ENCODE measurements at regions not wholly inside any gene's neighbourhood (a gene's known extent, or its start where the extent isn't known, plus 50 kb on each side); places are given as distances from the start of the nearest gene placed in this dataset.

GRCh38 chr2:226575928-226576327, 223.7 kb downstream of the IRS1 start:
- Histone ChIP-seq H3K27ac (no peak overlapping the region), H3K9me3 (no peaks in the 10 kb centered on the region), H3K4me3 (no peak overlapping the region), H3K4me1 (peaks cover 0 to 4% (median 0%) of the 10 kb centered on the region in 9 donors), H3K27me3 (no peaks in the 10 kb centered on the region), H3K36me3 (no peaks in the 10 kb centered on the region)
- TF ChIP-seq CTCF (IDR thresholded peaks at IDR 0.05), result no peak
- ATAC-seq (no peak), DNase-seq (no peak)
- WGBS, 2 donors, result 86 to 89% methylated on average over 4 of the region's 4 CpGs
- intact Hi-C loops (cut with DNase I), result no loop called here

- ATAC-seq (no peak), DNase-seq (no peak)
- intact Hi-C loops (cut with DNase I), result no loop called here
- no peaks in the 10 kb centered on the region for H3K9me3 ChIP-seq
- TF ChIP-seq CTCF (IDR thresholded peaks at IDR 0.05), result no peak
- H3K27me3 ChIP-seq, result no peaks in the 10 kb centered on the region
- H3K4me3 ChIP-seq, result no peak overlapping the region
- H3K27ac ChIP-seq, result no peak overlapping the region
- H3K4me1 ChIP-seq, result no peaks in the 10 kb centered on the region
- H3K36me3 ChIP-seq, result no peaks in the 10 kb centered on the region
Measured at GRCh38 chr2:226573158-226573557, 226.5 kb downstream of the IRS1 start.

- H3K27me3 ChIP-seq, result no peaks in the 10 kb centered on the region
- no peak for DNase-seq
- intact Hi-C loops (cut with DNase I), result no loop called here
Measured at GRCh38 chr2:226564667-226565066, 235.0 kb downstream of the IRS1 start.

GRCh38 chr2:226561962-226562361, 237.7 kb downstream of the IRS1 start:
- intact Hi-C loops (cut with DNase I), result no loop called here

More at GRCh38 chr2:226564667-226565066, 235.0 kb downstream of the IRS1 start:
- Histone ChIP-seq H3K4me1 (no peaks in the 10 kb centered on the region), H3K36me3 (no peaks in the 10 kb centered on the region), H3K27ac (no peak overlapping the region), H3K9me3 (no peaks in the 10 kb centered on the region), H3K4me3 (no peak overlapping the region)
- TF ChIP-seq CTCF (IDR thresholded peaks at IDR 0.05), result no peak
- 88 to 94% methylated on average over 5 of the region's 5 CpGs for WGBS, 2 donors
- no peak for ATAC-seq

More at GRCh38 chr2:226561962-226562361, 237.7 kb downstream of the IRS1 start:
- H3K36me3 ChIP-seq, result no peaks in the 10 kb centered on the region
- WGBS, 2 donors, result 90 to 94% methylated on average over 1 of the region's 1 CpG
- H3K27me3 ChIP-seq, result no peaks in the 10 kb centered on the region
- H3K9me3 ChIP-seq, result no peaks in the 10 kb centered on the region
- H3K27ac ChIP-seq, result no peak overlapping the region
- ATAC-seq (no peak), DNase-seq (no peak)
- no peaks in the 10 kb centered on the region for H3K4me1 ChIP-seq
- no peak overlapping the region for H3K4me3 ChIP-seq
- no peak for TF ChIP-seq CTCF (IDR thresholded peaks at IDR 0.05)
